ENCODE measurements at regions not wholly inside any gene's neighbourhood (a gene's known extent, or its start where the extent isn't known, plus 50 kb on each side); places are given as distances from the start of the nearest gene placed in this dataset.
"Not testable (repeated sequence)": the region's sequence is repeated elsewhere in the genome, so short reads cannot be mapped to it uniquely, and the experiment has no call there.

- not testable (repeated sequence) for H3K4me3 ChIP-seq; H3K27ac ChIP-seq (ENCODE audit: low read depth); H4K20me1 ChIP-seq (replicated peaks; ENCODE audit: insufficient read depth); ATAC-seq; H3K79me2 ChIP-seq (replicated peaks; ENCODE audit: insufficient read depth); H3K36me3 ChIP-seq (ENCODE audit: insufficient read depth); H3F3A ChIP-seq (replicated peaks; ENCODE audit: low read depth); DNase-seq (ENCODE audit: low spot score); H3K4me1 Mint-ChIP-seq; H2AFZ ChIP-seq; H3K4me2 ChIP-seq; H3K27me3 Mint-ChIP-seq (ENCODE audit: insufficient read depth, low read depth, poor library complexity); H3K4me3 Mint-ChIP-seq; H3K9me2 ChIP-seq (ENCODE audit: insufficient read depth); H3K27ac Mint-ChIP-seq; H3K4me1 ChIP-seq (ENCODE audit: insufficient read depth); H3K27me3 ChIP-seq (ENCODE audit: insufficient read depth)
- Mint-ChIP-seq H3K9me3 (peaks cover 24% of the 10 kb centered on the region), H3K36me3 (ENCODE audit: low read depth) (peaks cover 17% of the 10 kb centered on the region; the same call in 2 of the 3 replicates)
Measured at GRCh38 chr3:147287370-147287769, 119.0 kb downstream of the ZIC4 start.

- DNase-seq (ENCODE audit: low spot score) (peak; percentile 41), ATAC-seq (peak; percentile 58)
- Histone ChIP-seq H3K27me3 (ENCODE audit: insufficient read depth) (no peaks in the 10 kb centered on the region), H3K4me3 (no peak overlapping the region), H3K9me2 (ENCODE audit: insufficient read depth) (no peaks in the 10 kb centered on the region), H2AFZ (no peak overlapping the region), H3K4me1 (ENCODE audit: insufficient read depth) (no peaks in the 10 kb centered on the region), H3K79me2 (replicated peaks; ENCODE audit: insufficient read depth) (no peaks in the 10 kb centered on the region), H3K4me2 (no peak overlapping the region), H3K27ac (ENCODE audit: low read depth) (no peak overlapping the region), H3K36me3 (ENCODE audit: insufficient read depth) (no peaks in the 10 kb centered on the region), H4K20me1 (replicated peaks; ENCODE audit: insufficient read depth) (no peaks in the 10 kb centered on the region), H3F3A (replicated peaks; ENCODE audit: low read depth) (no peaks in the 10 kb centered on the region)
- Mint-ChIP-seq H3K27ac (no peak overlapping the region), H3K27me3 (ENCODE audit: insufficient read depth, low read depth, poor library complexity) (no peaks in the 10 kb centered on the region), H3K9me3 (peaks cover 12% of the 10 kb centered on the region; the same call in 1 of the 3 replicates), H3K4me1 (no peaks in the 10 kb centered on the region), H3K36me3 (ENCODE audit: low read depth) (no peaks in the 10 kb centered on the region; the same call in 2 of the 3 replicates), H3K4me3 (no peak overlapping the region)
- TF ChIP-seq POLR2AphosphoS5 (IDR thresholded peaks at IDR 0.05; ENCODE audit: low read depth): no peak
- TF ChIP-seq CTCF (conservative IDR thresholded peaks at IDR 0.05; ENCODE audit: low read depth in 2 of 2): no peak; a peak in 1 of 4 replicates
- no peak for TF ChIP-seq STAT1 (IDR thresholded peaks at IDR 0.05; ENCODE audit: unreplicated experiment)
- TF ChIP-seq CREB1 (CRISPR knock-in tag; IDR thresholded peaks at IDR 0.05; ENCODE audit: low read depth): no peak
- no peak for TF ChIP-seq ZNF114 (CRISPR knock-in tag; IDR thresholded peaks at IDR 0.05)
- TF ChIP-seq ETS1 (IDR thresholded peaks at IDR 0.05): no peak
- no peak for TF ChIP-seq NANOG (IDR thresholded peaks at IDR 0.05; ENCODE audit: borderline replicate concordance)
- no peak for TF ChIP-seq EZH2phosphoT487 (IDR thresholded peaks at IDR 0.05; ENCODE audit: unreplicated experiment)
- no peak for TF ChIP-seq ZNF331 (CRISPR knock-in tag; IDR thresholded peaks at IDR 0.05; ENCODE audit: low read depth)
- no peak for TF ChIP-seq ZNF462 (CRISPR knock-in tag; IDR thresholded peaks at IDR 0.05)
Measured at GRCh38 chr3:147269907-147270306, 136.4 kb downstream of the ZIC4 start.
